Keratinocyte (primary cell): ENCODE measurements at regions not wholly inside any gene's neighbourhood (a gene's known extent, or its start where the extent isn't known, plus 50 kb on each side); places are given as distances from the start of the nearest gene placed in this dataset.

ENCODE experiments used
- EZH2 ChIP-seq: IDR thresholded peaks from one replicate; pipeline ENCODE4 v1.6.1; 2012; ENCODE audit warnings: inconsistent platforms, mild to moderate bottlenecking, low read length, moderate library complexity
- TF ChIP-seq, protein P1 (sequence below), 3 experiments: IDR thresholded peaks in 1 of 3; conservative IDR thresholded peaks in 1 of 3; optimal IDR thresholded peaks in 1 of 3; 2 replicates in 2 of 3; 3 replicates in 1 of 3; pipeline versions ENCODE3 to v1.5.1; 2011; ENCODE audit warnings: low read length in 3 of 3, mild to moderate bottlenecking in 3 of 3, moderate library complexity in 2 of 3, control low read depth in 1 of 3, inconsistent platforms in 1 of 3; ENCODE audit not compliant: insufficient read depth in 2 of 3; ENCODE audit errors: extremely low read depth in 1 of 3

DNA sequence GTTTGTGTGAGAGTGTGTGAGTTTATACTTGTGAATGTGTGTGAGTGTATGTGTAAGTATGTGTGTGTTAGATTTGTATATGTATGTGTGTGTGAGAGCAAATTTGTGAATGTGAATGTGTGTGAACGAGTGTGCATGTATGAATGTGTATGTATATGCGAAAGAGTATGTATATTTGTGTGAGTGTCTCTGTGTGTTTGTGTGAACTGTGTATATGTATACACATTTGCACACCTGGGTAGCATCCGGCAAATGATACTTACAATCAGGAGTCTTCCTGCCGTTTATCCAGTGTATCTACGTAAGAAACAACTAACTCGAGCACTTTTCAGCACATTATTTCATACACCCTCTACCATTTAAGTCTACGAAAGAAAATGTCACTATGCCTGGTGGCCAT, 487.4 kb downstream of the TNS3 start:
- TF ChIP-seq, protein P1, sequence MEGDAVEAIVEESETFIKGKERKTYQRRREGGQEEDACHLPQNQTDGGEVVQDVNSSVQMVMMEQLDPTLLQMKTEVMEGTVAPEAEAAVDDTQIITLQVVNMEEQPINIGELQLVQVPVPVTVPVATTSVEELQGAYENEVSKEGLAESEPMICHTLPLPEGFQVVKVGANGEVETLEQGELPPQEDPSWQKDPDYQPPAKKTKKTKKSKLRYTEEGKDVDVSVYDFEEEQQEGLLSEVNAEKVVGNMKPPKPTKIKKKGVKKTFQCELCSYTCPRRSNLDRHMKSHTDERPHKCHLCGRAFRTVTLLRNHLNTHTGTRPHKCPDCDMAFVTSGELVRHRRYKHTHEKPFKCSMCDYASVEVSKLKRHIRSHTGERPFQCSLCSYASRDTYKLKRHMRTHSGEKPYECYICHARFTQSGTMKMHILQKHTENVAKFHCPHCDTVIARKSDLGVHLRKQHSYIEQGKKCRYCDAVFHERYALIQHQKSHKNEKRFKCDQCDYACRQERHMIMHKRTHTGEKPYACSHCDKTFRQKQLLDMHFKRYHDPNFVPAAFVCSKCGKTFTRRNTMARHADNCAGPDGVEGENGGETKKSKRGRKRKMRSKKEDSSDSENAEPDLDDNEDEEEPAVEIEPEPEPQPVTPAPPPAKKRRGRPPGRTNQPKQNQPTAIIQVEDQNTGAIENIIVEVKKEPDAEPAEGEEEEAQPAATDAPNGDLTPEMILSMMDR (optimal IDR thresholded peaks at IDR 0.05 in 1 of 3, IDR thresholded peaks at IDR 0.05 in 1 of 3, conservative IDR thresholded peaks at IDR 0.05 in 1 of 3; ENCODE audit: extremely low read depth in 1 of 3, insufficient read depth in 2 of 3, low read length in 3 of 3), result no peak
- no peak for TF ChIP-seq EZH2
